NOMO-1 treated with DMSO at 0.1 percent for 48 hours (cell line): ENCODE measurements at regions not wholly inside any gene's neighbourhood (a gene's known extent, or its start where the extent isn't known, plus 50 kb on each side); places are given as distances from the start of the nearest gene placed in this dataset.

Experiments used
- DNase-seq: peaks from one replicate; lab custom pipeline; 2025; ENCODE audit not compliant: unreplicated experiment; lab: John Stamatoyannopoulos, UW

GRCh38 chr15:99440551-99441443 is 125.0 kb upstream of the MEF2A start:
- DNase-seq: no peak

- no peak for DNase-seq
These were observed 124.4 kb upstream of the MEF2A start for GRCh38 chr15:99441444-99441800.

GRCh38 chr15:99441871-99442251 is 123.9 kb upstream of the MEF2A start:
- DNase-seq: no peak

GRCh38 chr15:99442252-99442897 is 123.4 kb upstream of the MEF2A start:
- DNase-seq: no peak

- DNase-seq: no peak
These were observed 122.6 kb upstream of the MEF2A start for GRCh38 chr15:99443056-99443756.

GRCh38 chr15:99443768-99444446 is 121.9 kb upstream of the MEF2A start:
- DNase-seq: no peak

GRCh38 chr15:99445272-99445850 is 120.4 kb upstream of the MEF2A start:
- DNase-seq: no peak

- no peak for DNase-seq
These were observed 119.0 kb upstream of the MEF2A start for GRCh38 chr15:99446565-99447496.

- no peak for DNase-seq
These were observed 118.0 kb upstream of the MEF2A start for GRCh38 chr15:99447497-99448371.

GRCh38 chr15:99449514-99449913 is 116.3 kb upstream of the MEF2A start:
- no peak for DNase-seq

GRCh38 chr15:99450896-99451358 is 114.9 kb upstream of the MEF2A start:
- DNase-seq: no peak

- DNase-seq: no peak
These were observed 114.3 kb upstream of the MEF2A start for GRCh38 chr15:99451484-99451883.

GRCh38 chr15:99452010-99452409 is 113.8 kb upstream of the MEF2A start:
- DNase-seq: no peak

- peak; percentile 69 for DNase-seq
These were observed 112.8 kb upstream of the MEF2A start for GRCh38 chr15:99452728-99453636.

GRCh38 chr15:99453637-99454030 is 112.2 kb upstream of the MEF2A start:
- no peak for DNase-seq

GRCh38 chr15:99454107-99454809 is 111.5 kb upstream of the MEF2A start:
- no peak for DNase-seq
